B cell (primary cell): ENCODE measurements at regions not wholly inside any gene's neighbourhood (a gene's known extent, or its start where the extent isn't known, plus 50 kb on each side); places are given as distances from the start of the nearest gene placed in this dataset.

ENCODE experiments used
- ATAC-seq: fragments of 200-7000 bp; cut with Tn5 transposase; one replicate; pipeline ENCODE4 v1.10.0; 2021; ENCODE audit warnings: low read depth, mild to moderate bottlenecking, moderate number of reproducible peaks, moderate library complexity
- CTCF ChIA-PET: fragments of 350-600 bp; sonication (Branson Sonifier 250); formaldehyde crosslinking; loops from one replicate; lab custom pipeline; 2021; ENCODE audit warnings: antibody characterized with exemption, inconsistent platforms; lab: Charles Lee
- POLR2A ChIA-PET: fragments of 350-600 bp; sonication (Branson Sonifier 250); formaldehyde crosslinking; loops from one replicate; lab custom pipeline; 2021; ENCODE audit warnings: antibody characterized with exemption; lab: Charles Lee
- DNase-seq: peaks from one replicate; pipeline ENCODE4 v3.0.0; 2013
- H2AFZ ChIP-seq: 2 replicates; pipeline ENCODE4 v1.6.1; 2012; ENCODE audit warnings: mild to moderate bottlenecking, low read depth, low read length; ENCODE audit not compliant: insufficient read depth, poor library complexity, severe bottlenecking
- H3K27ac ChIP-seq, 2 donors: 1 replicate in 1 of 2; 2 replicates in 1 of 2; pipeline ENCODE4 v1.5.1; 2012 to 2013; ENCODE audit warnings: low read length in 2 of 2, mild to moderate bottlenecking in 2 of 2, moderate library complexity in 1 of 2
- H3K27me3 ChIP-seq, 4 experiments: fragments of 200-600 bp in 1 of 4; sonication (generic) in 1 of 4; replicated peaks in 1 of 4; 1 replicate in 2 of 4; 2 replicates in 2 of 4; pipeline versions ENCODE4 v1.6.1 to v1.7.0; 2013 to 2016; ENCODE audit warnings: low read length in 3 of 4, mild to moderate bottlenecking in 2 of 4, mixed read lengths in 1 of 4, moderate library complexity in 1 of 4; ENCODE audit not compliant: insufficient read depth in 4 of 4, control insufficient read depth in 3 of 4; ENCODE audit errors: control extremely low read depth in 1 of 4
- H3K36me3 ChIP-seq, 2 experiments: replicated peaks in 1 of 2; 1 replicate in 1 of 2; 2 replicates in 1 of 2; pipeline versions ENCODE4 v1.6.1 to v1.7.1; 2013; ENCODE audit warnings: low read length in 1 of 2; ENCODE audit not compliant: insufficient read depth in 2 of 2, control insufficient read depth in 1 of 2; ENCODE audit errors: control extremely low read depth in 1 of 2, extremely low read depth in 1 of 2
- H3K4me1 ChIP-seq, 2 donors: fragments of 200-600 bp in 1 of 2; sonication (generic) in 1 of 2; 1 replicate in 1 of 2; 2 replicates in 1 of 2; pipeline versions ENCODE4 v1.5.1 to v1.6.1; 2013 to 2017; ENCODE audit warnings: low read length in 2 of 2; ENCODE audit not compliant: control insufficient read depth in 2 of 2, insufficient read depth in 2 of 2
- H3K4me2 ChIP-seq: replicated peaks from 2 replicates; pipeline ENCODE3; 2012; ENCODE audit warnings: mild to moderate bottlenecking, low read depth, low read length; ENCODE audit not compliant: poor library complexity, severe bottlenecking
- H3K4me3 ChIP-seq, 5 experiments: fragments of 200-600 bp in 1 of 5; sonication (generic) in 1 of 5; 1 replicate in 3 of 5; 2 replicates in 2 of 5; pipeline versions ENCODE4 v1.5.1 to v1.7.0; 2011 to 2016; ENCODE audit warnings: low read length in 4 of 5, mild to moderate bottlenecking in 4 of 5, low read depth in 2 of 5, control low read depth in 1 of 5, moderate library complexity in 1 of 5; ENCODE audit not compliant: insufficient read depth in 1 of 5; ENCODE audit errors: control extremely low read depth in 1 of 5, extremely low read depth in 1 of 5
- H3K79me2 ChIP-seq: fragments of 200-600 bp; sonication (generic); one replicate; pipeline ENCODE4 v1.6.0; 2016; ENCODE audit warnings: low read length; ENCODE audit not compliant: control insufficient read depth, insufficient read depth
- H3K9ac ChIP-seq: fragments of 200-600 bp; sonication (generic); 2 replicates; pipeline ENCODE4 v1.6.1; 2017; ENCODE audit warnings: mild to moderate bottlenecking, low read length, moderate library complexity
- H3K9me3 ChIP-seq, 3 donors: one replicate each; pipeline versions ENCODE4 v1.6.1 to v1.7.1; 2013; ENCODE audit warnings: low read length in 2 of 3; ENCODE audit not compliant: control insufficient read depth in 2 of 3, insufficient read depth in 1 of 3; ENCODE audit errors: control extremely low read depth in 1 of 3
- H4K20me1 ChIP-seq: 2 replicates; pipeline ENCODE4 v1.6.0; 2012; ENCODE audit warnings: mild to moderate bottlenecking, low read length; ENCODE audit not compliant: insufficient read depth, control insufficient read depth, poor library complexity, severe bottlenecking
- H3K27ac Mint-ChIP-seq: one replicate; pipeline ENCODE4 v1.8.0; 2021; ENCODE audit warnings: mixed read lengths
- H3K27me3 Mint-ChIP-seq: one replicate; pipeline ENCODE4 v1.8.0; 2021; ENCODE audit warnings: mixed read lengths
- H3K4me1 Mint-ChIP-seq: one replicate; pipeline ENCODE4 v1.8.0; 2021; ENCODE audit warnings: mixed read lengths
- H3K4me3 Mint-ChIP-seq: one replicate; pipeline ENCODE4 v1.8.0; 2021; ENCODE audit warnings: mixed read lengths
- H3K9me3 Mint-ChIP-seq: one replicate; pipeline ENCODE4 v1.8.0; 2022; ENCODE audit warnings: mixed read lengths; ENCODE audit not compliant: insufficient read depth
- CTCF ChIP-seq: fragments of 200-600 bp; IDR thresholded peaks from one replicate; pipeline ENCODE4 v1.8.0; 2022; ENCODE audit warnings: antibody characterized with exemption, mild to moderate bottlenecking
- EZH2 ChIP-seq: IDR thresholded peaks from 2 replicates; pipeline ENCODE4 v1.6.1; 2012; ENCODE audit warnings: borderline replicate concordance, low read depth, mild to moderate bottlenecking, moderate library complexity, low read length; ENCODE audit not compliant: insufficient read depth, poor library complexity, severe bottlenecking
- WGBS: methylation state at CpG from one replicate; pipeline ENCODE4 v1.1.5; 2013; ENCODE audit warnings: missing lambda C conversion rate; ENCODE audit not compliant: insufficient coverage; 5-methylcytosine and 5-hydroxymethylcytosine counted together
- intact Hi-C: fragments of 100-400 bp; cut with micrococcal nuclease; formaldehyde crosslinking; loops from one replicate; pipeline ENCODE4 v1.10.0; 2022

GRCh38 chr18:70459731-70460130, 170.9 kb downstream of the SOCS6 start:
- no peaks in the 10 kb centered on the region for H4K20me1 ChIP-seq
- no peak overlapping the region for H2AFZ ChIP-seq
- ChIA-PET POLR2A (no interaction called here), CTCF (no interaction called here)
- Mint-ChIP-seq H3K27ac (no peak overlapping the region), H3K4me3 (no peak overlapping the region), H3K9me3 (no peaks in the 10 kb centered on the region), H3K27me3 (peaks cover 26% of the 10 kb centered on the region), H3K4me1 (peaks cover 4% of the 10 kb centered on the region)
- intact Hi-C loops, result no loop called here
- DNase-seq (no peak), ATAC-seq (no peak)
- WGBS, result 88% methylated on average over 5 of the region's 5 CpGs
- no peak overlapping the region for H3K9ac ChIP-seq
- peaks cover 0 to 22% (median 7%) of the 10 kb centered on the region in 4 experiments for H3K27me3 ChIP-seq
- H3K4me2 ChIP-seq, result no peak overlapping the region
- H3K79me2 ChIP-seq, result no peaks in the 10 kb centered on the region
- H3K4me1 ChIP-seq, result peaks cover 0 to 1% of the 10 kb centered on the region in 2 donors
- H3K4me3 ChIP-seq, result no peak overlapping the region
- no peak for TF ChIP-seq EZH2
- TF ChIP-seq CTCF, result no peak
- no peaks in the 10 kb centered on the region for H3K9me3 ChIP-seq
- H3K36me3 ChIP-seq, result no peaks in the 10 kb centered on the region
- H3K27ac ChIP-seq, result no peak overlapping the region

GRCh38 chr18:70459251-70459650, 170.4 kb downstream of the SOCS6 start:
- Mint-ChIP-seq H3K27ac (no peak overlapping the region), H3K9me3 (no peaks in the 10 kb centered on the region), H3K27me3 (peaks cover 22% of the 10 kb centered on the region), H3K4me1 (peaks cover under 1% of the 10 kb centered on the region), H3K4me3 (no peak overlapping the region)
- H3K9me3 ChIP-seq, result no peaks in the 10 kb centered on the region
- 92% methylated on average over 2 of the region's 4 CpGs for WGBS
- DNase-seq (no peak), ATAC-seq (no peak)
- no peaks in the 10 kb centered on the region for H3K36me3 ChIP-seq
- intact Hi-C loops, result no loop called here
- H3K9ac ChIP-seq, result no peak overlapping the region
- no peak overlapping the region for H3K4me3 ChIP-seq
- H3K4me1 ChIP-seq, result no peaks in the 10 kb centered on the region
- no peak overlapping the region for H3K27ac ChIP-seq
- CTCF ChIA-PET, result no interaction called here
- H4K20me1 ChIP-seq, result no peaks in the 10 kb centered on the region
- H3K4me2 ChIP-seq, result no peak overlapping the region
- peaks cover 0 to 20% (median 4%) of the 10 kb centered on the region in 4 experiments for H3K27me3 ChIP-seq
- no peak for TF ChIP-seq CTCF
- TF ChIP-seq EZH2, result no peak
- POLR2A ChIA-PET, result no interaction called here
- no peak overlapping the region for H2AFZ ChIP-seq
- no peaks in the 10 kb centered on the region for H3K79me2 ChIP-seq
